ENCODE measurements at regions not wholly inside any gene's neighbourhood (a gene's known extent, or its start where the extent isn't known, plus 50 kb on each side); places are given as distances from the start of the nearest gene placed in this dataset.

GRCh38 chr4:22093126-22093525 lies 144.6 kb upstream of the KCNIP4 start:
- H3K9me1 ChIP-seq (replicated peaks; ENCODE audit: control insufficient read depth, extremely low read depth, insufficient read depth, low read length) = no peaks in the 10 kb centered on the region
- no peaks in the 10 kb centered on the region for H4K20me1 ChIP-seq (replicated peaks; ENCODE audit: control insufficient read depth, extremely low read depth, insufficient read depth, low read length)
- H3K27me3 ChIP-seq (ENCODE audit: control insufficient read depth in 2 of 2, insufficient read depth in 2 of 2, low read length in 2 of 2) = no peaks in the 10 kb centered on the region
- H3K4me3 ChIP-seq (replicated peaks in 1 of 3; ENCODE audit: insufficient read depth in 1 of 3, low read depth in 1 of 3, low read length in 3 of 3) = no peak overlapping the region
- CTCF ChIA-PET = no interaction called here
- dilution Hi-C loops (cut with MboI; ENCODE audit: extremely low pct_ligation_motif_present, low sequenced_read_pairs) = no loop called here
- TF ChIP-seq EZH2 (IDR thresholded peaks at IDR 0.05; ENCODE audit: borderline replicate concordance, low read depth, low read length, severe bottlenecking) (no peak), MAX (IDR thresholded peaks at IDR 0.05; ENCODE audit: insufficient read depth, insufficient read length) (no peak), JUN (IDR thresholded peaks at IDR 0.05; ENCODE audit: borderline replicate concordance, insufficient read depth, insufficient read length, low read depth) (no peak), POLR2AphosphoS5 (IDR thresholded peaks at IDR 0.05; ENCODE audit: insufficient read depth, low read depth, low read length) (no peak), GATA2 (IDR thresholded peaks at IDR 0.05; ENCODE audit: insufficient read depth, insufficient read length, low read depth, low read length) (no peak), MYC (IDR thresholded peaks at IDR 0.05; ENCODE audit: low read depth, low read length) (no peak), FOS (IDR thresholded peaks at IDR 0.05; ENCODE audit: borderline replicate concordance, insufficient read depth, low read length) (no peak), POLR2A (IDR thresholded peaks at IDR 0.05; ENCODE audit: low read depth, low read length) (no peak)
- TF ChIP-seq, protein P1, sequence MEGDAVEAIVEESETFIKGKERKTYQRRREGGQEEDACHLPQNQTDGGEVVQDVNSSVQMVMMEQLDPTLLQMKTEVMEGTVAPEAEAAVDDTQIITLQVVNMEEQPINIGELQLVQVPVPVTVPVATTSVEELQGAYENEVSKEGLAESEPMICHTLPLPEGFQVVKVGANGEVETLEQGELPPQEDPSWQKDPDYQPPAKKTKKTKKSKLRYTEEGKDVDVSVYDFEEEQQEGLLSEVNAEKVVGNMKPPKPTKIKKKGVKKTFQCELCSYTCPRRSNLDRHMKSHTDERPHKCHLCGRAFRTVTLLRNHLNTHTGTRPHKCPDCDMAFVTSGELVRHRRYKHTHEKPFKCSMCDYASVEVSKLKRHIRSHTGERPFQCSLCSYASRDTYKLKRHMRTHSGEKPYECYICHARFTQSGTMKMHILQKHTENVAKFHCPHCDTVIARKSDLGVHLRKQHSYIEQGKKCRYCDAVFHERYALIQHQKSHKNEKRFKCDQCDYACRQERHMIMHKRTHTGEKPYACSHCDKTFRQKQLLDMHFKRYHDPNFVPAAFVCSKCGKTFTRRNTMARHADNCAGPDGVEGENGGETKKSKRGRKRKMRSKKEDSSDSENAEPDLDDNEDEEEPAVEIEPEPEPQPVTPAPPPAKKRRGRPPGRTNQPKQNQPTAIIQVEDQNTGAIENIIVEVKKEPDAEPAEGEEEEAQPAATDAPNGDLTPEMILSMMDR (IDR thresholded peaks at IDR 0.05; ENCODE audit: extremely low read depth in 1 of 2, insufficient read depth in 1 of 2, low read depth in 1 of 2, low read length in 2 of 2) = no peak
- DNase-seq (ENCODE audit: low read depth, low spot score) (no peak), FAIRE-seq (no peak)
- no peaks in the 10 kb centered on the region for H3K79me2 ChIP-seq (ENCODE audit: control insufficient read depth, insufficient read depth, low read length)
- no TSS peak for BruUV-seq (replicated peaks)
- H3K4me2 ChIP-seq (ENCODE audit: insufficient read depth, low read length) = no peak overlapping the region
- no peaks in the 10 kb centered on the region for H3K4me1 ChIP-seq (ENCODE audit: control insufficient read depth, extremely low read depth, insufficient read depth, low read length)
- no peak overlapping the region for H3K27ac ChIP-seq (ENCODE audit: insufficient read depth, low read depth, low read length)
- no peaks in the 10 kb centered on the region for H3K9me3 ChIP-seq (replicated peaks; ENCODE audit: control insufficient read depth, insufficient read depth, low read length)
- intact Hi-C loops (cut with micrococcal nuclease) = no loop called here
- H2AFZ ChIP-seq (ENCODE audit: low read depth, low read length) = no peak overlapping the region
- H3K9ac ChIP-seq (replicated peaks; ENCODE audit: extremely low read depth, insufficient read depth, low read length) = no peak overlapping the region
- POLR2A ChIA-PET = no interaction called here
- H3K36me3 ChIP-seq (ENCODE audit: control insufficient read depth in 2 of 2, extremely low read depth in 1 of 2, insufficient read depth in 2 of 2, low read length in 2 of 2) = no peaks in the 10 kb centered on the region

All from endothelial cell of umbilical vein (primary cell).